ENCODE measurements at regions not wholly inside any gene's neighbourhood (a gene's known extent, or its start where the extent isn't known, plus 50 kb on each side); places are given as distances from the start of the nearest gene placed in this dataset.

- no peak for DNase-seq (ENCODE audit: low read depth)
These were observed 135.9 kb downstream of the PAH start for GRCh38 chr12:102781117-102781516.

- no peak for DNase-seq (ENCODE audit: low read depth)
These were observed 141.0 kb downstream of the PAH start for GRCh38 chr12:102776041-102776440.

DNA sequence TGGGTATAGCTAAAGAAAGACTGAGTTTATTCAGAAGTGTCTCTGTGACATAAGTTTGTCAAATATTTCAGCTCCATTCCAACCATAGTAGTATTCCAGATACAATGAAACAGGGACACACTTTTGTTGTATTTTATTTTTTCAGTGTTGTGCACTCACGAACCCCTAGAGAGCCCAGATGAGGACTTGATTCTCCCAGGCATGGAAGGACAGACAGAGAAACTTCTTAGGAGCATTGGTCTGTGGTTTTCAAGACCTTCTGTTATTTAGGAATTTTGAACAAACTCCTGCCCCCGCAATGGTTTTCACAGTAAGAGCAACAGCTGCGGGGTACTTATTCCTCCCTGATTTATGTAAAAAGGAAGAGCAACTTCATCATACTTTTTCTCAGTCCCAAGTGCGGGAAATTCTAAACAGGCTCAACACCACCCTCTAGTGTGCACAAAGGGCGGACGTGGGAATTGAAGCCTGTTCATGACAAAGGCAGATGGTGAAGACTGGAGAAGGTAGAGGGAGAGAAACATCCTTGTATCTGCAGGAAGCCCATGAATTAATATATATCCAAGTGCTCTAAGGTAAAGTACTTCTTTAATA is 147.6 kb downstream of the PAH start:
- DNase-seq (ENCODE audit: low read depth): peak; percentile 3

- DNase-seq (ENCODE audit: low read depth): no peak
These were observed 150.1 kb downstream of the PAH start for GRCh38 chr12:102766961-102767360.

- no peak for DNase-seq (ENCODE audit: low read depth)
These were observed 151.3 kb downstream of the PAH start for GRCh38 chr12:102765736-102766135.

DNA sequence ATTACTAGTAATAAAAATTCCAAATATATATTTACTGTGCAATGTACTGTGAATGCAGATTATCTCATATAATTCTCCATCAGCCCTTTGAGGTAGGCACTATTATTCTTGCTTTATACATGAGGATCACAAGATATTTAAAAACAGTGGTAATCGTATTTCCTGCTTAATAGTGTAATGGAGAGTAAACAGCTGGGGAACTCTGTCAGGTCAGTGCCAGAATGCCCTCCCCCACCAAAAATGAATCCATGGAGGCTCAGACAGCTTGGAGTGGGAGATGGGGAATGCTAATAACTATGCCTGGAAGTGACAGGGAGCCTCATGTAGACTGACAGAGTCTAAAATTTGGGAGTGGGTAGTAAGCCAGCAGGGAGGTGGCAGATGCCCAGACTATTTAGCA is 153.6 kb downstream of the PAH start:
- no peak for DNase-seq (ENCODE audit: low read depth)

- DNase-seq (ENCODE audit: low read depth): no peak
These were observed 154.0 kb downstream of the PAH start for GRCh38 chr12:102763061-102763460.

DNA sequence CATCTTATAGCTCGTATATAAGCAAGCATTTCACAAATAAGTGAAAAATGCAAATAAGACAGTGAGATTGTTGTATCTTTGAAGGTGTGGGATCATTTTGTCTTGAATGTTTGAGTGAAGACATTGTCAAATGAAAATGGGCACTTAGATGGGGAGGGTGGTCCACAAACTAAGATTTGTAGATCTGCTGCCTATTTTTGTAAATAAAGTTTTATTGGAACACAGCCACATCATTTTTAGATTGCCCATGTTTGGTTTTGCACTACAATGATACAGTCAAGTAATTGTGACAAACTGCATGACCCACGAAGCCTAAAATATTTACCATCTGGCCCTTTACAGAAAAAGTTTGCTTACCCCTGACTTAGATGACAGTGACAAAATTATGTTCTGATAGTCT is 156.7 kb downstream of the PAH start:
- no peak for DNase-seq (ENCODE audit: low read depth)

- DNase-seq (ENCODE audit: low read depth): no peak
These were observed 157.6 kb downstream of the PAH start for GRCh38 chr12:102759466-102759865.

DNA sequence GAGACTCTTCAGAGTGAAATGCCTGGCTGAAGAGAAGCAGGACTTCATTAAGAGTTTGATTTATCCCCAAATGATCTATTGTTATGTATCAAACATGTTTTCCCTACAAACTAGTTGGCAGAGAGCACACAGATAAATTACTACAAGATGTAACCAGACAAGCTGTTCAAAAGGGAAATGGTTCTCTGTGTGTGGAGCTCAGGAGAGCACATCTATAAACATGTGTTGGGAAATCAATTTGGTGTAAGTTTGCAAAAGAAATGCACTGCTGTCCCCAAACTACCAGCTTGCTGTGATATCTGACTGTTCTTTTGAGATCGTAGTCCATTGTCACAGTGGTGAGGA is 159.2 kb downstream of the PAH start:
- no peak for DNase-seq (ENCODE audit: low read depth)

DNA sequence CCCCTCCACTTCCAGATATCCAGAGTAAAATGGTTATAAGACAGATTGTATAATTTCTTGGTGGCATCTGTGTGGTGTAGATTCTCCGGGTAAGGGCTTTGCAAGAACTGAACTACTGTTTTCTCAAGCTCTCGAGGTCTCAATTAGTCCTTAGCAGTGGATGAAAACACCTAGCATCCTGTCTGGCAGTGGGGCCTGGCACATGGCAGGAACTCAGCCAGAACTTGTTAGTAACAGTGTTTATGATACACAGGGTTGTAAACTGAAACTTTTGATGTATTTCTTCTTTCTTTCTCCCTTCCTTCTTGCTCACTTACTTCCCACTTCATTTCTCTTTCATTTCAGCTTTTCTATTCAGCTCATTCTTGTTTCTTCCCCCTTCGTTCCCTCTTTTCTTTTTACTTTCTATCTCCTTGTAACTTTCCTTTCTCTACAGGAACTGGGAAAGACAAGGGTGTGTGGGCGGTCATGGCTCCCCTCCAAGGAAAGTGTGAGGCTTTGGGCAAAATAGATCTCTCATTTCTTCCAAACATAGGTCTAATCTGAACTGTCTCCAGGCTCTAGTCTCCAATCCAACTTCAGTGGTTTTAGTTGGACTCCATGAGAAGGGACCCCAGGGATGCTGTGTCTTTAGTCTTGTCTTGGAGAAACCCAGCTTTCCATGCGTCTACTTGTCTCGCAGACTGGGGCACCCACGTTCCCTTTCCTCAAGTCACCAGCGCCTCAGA is 159.7 kb downstream of the PAH start:
- no peak for DNase-seq (ENCODE audit: low read depth)

GRCh38 chr12:102756530-102756929 is 160.5 kb downstream of the PAH start:
- no peak for DNase-seq (ENCODE audit: low read depth)

DNA sequence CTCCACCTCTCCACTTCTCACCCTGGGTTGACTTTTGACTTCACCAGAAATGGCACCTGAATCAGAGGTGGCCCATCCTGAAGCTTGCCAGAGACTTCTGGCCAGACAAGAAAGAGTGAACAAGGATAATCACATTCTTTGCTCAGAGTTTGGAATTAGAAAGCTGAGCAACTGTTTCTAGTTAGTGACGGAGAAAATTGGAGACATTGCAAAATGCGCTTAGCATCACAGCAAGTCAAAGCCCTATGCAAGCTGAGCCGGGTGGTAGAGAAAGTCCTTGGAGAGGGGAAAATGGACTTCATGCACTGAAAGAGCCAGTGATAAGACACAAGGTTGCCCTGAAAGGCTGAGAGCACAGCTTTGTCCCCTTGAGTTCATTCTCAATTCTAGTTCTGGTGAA is 161.8 kb downstream of the PAH start:
- no peak for DNase-seq (ENCODE audit: low read depth)

GRCh38 chr12:102753802-102754201 is 163.2 kb downstream of the PAH start:
- DNase-seq (ENCODE audit: low read depth): no peak

GRCh38 chr12:102748704-102749103 is 168.3 kb downstream of the PAH start:
- no peak for DNase-seq (ENCODE audit: low read depth)

DNA sequence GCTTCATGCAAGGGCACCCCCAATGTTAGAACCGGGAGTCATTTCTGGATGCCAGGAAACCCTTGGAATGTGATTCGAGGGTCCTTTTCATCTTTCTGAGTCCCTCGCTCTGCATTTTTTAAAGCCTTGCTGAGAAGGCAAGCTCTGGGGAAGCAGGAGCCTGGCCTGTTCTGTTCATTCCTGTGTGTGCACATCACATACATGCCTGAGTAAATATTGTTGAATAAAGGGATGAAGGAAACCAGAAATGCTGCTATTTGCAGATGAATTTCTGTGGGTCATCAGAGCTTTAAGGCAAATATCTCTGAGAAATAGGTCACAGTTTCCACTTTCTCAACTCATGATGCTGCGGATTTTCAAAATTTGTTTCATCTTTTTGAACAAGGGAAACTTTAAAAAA is 170.1 kb downstream of the PAH start:
- no peak for DNase-seq (ENCODE audit: low read depth)

GRCh38 chr12:102745971-102746600 is 171.0 kb downstream of the PAH start:
- no peak for DNase-seq (ENCODE audit: low read depth)

- no peak for DNase-seq (ENCODE audit: low read depth)
These were observed 175.8 kb downstream of the PAH start for GRCh38 chr12:102741196-102741595.

GRCh38 chr12:102740141-102740955 is 176.7 kb downstream of the PAH start:
- no peak for DNase-seq (ENCODE audit: low read depth)

DNA sequence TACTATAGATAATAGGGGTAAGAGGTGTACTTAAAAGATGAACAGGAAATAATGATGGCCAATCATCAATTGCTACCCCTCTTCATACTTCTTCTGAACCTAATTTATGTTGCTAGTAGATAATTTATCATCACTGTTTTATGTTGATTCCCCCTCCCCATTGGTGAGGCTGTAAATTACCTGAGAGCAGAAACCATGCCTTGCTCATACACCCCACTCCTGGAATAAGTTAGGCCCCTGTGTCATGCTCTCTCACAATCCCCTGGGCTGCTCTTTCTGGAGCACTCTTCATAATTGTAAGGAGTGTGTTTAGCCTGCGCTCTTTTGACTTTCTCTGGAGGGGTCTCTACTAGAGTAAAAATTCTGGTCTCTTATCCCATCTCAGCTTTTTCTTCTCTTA is 180.7 kb downstream of the PAH start:
- DNase-seq (ENCODE audit: low read depth): no peak

DNA sequence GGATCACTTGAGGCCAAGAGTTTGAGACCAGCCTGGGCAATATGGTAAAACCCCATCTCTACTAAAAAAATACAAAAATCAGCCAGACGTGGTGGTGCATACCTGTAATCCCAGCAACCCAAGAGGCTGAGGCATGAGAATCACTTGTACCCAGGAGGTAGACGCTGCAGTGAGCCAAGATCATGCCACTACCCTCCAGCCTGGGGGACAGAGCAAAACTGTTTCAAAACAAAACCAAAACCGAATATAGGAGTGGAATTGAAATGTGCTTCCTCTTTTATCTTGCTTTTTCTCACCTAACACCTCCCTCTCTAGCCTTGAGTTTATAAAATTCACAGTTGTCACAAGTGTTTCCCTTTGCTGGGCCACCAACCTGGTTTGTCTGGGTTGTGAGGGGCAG is 181.9 kb downstream of the PAH start:
- no peak for DNase-seq (ENCODE audit: low read depth)

DNA sequence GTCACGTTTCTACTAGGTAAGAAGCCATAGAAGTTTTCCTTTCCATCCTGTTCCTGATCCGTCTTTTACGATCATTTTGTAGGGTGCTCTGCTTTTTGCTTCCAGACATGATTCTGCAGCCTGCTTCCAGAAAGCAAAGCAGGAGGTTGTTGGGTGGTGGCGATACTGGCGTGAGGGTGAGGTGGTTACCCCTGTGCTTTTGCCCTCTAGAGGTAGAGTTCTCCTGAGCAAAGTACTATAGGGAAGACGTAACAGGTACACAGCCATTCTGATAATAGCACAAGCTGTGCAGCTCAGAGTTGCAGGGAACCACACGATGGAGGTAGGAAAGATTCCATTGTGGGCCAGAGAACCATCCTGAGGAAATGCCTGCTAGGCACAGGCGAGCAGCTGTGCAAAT is 186.0 kb downstream of the PAH start:
- no peak for DNase-seq (ENCODE audit: low read depth)
